ENCODE measurements at regions not wholly inside any gene's neighbourhood (a gene's known extent, or its start where the extent isn't known, plus 50 kb on each side); places are given as distances from the start of the nearest gene placed in this dataset.

GRCh38 chr5:124124711-124125229 lies 612.8 kb downstream of the CSNK1G3 start:
- TF ChIP-seq RAD21 (IDR thresholded peaks at IDR 0.05) (no peak), CTCF (IDR thresholded peaks at IDR 0.05; ENCODE audit: low read depth, low read length, missing input control) (no peak), YY1 (IDR thresholded peaks at IDR 0.05) (no peak), FOXA1 (IDR thresholded peaks at IDR 0.05) (no peak)
